ENCODE measurements at regions not wholly inside any gene's neighbourhood (a gene's known extent, or its start where the extent isn't known, plus 50 kb on each side); places are given as distances from the start of the nearest gene placed in this dataset.
"Not testable (repeated sequence)": the region's sequence is repeated elsewhere in the genome, so short reads cannot be mapped to it uniquely, and the experiment has no call there.

GRCh38 chr11:81368192-81368591, 1365.5 kb downstream of the FAM181B start:
- DNase-seq = no peak

DNA sequence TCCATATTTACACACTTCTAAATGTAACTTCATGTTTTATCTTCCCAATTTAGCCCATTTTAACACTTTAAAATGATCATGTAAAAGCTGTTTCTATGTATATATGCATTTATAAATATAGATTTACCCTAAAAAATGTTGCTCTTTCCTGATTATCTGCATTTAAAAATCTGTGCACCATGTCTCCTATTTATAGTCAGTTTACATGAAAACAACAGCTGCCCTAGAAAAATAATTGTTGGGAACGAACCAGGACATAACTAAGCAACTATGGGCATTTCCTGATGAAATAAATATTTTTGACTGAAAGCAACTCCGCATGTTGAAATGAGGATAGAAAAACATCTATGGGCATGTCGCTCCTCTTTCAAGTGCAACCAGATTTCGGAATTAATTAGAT, 1368.2 kb downstream of the FAM181B start:
- no peak for DNase-seq

- no peak for DNase-seq
Measured at GRCh38 chr11:81359476-81359875, 1374.2 kb downstream of the FAM181B start.

GRCh38 chr11:81345609-81346008, 1388.1 kb downstream of the FAM181B start:
- no peak for DNase-seq

DNA sequence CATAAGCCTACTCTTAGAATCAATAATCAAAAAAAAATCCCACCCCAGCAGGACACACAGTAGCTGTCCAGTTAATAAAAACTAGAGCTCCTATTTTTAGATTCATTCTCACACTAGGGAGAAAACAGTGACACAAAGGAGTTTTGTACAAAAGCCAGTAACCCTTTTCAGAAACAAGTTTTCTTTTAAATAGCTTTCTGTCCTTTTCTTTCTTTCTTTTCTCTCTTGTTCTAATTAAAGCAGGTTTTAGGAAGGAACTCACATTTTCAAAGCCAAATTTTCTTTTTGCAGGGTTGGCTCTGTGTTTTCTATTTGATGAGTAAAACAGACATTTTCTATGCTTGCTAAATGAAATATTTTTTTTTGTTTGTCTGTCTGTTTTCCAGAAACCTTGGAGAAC, 1390.7 kb downstream of the FAM181B start:
- DNase-seq = no peak

DNA sequence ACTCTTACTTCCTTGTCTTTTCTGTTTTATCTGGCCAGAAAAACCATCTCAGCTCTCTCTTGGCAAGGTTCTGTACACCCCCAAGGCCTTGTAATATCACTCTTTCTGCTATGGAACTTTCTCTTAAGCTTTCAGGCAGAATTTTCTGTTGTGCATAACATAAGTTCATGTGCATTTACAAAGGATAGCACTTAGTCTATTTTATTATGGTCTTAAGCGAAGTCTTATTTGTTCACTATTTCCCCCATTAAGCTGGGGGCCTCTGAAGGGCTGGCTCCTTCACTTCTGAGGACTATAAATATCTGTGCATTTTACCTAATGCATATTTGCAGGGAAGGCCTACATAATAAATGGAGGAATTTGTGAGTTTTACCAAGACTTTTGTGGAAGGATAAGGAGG, 1393.4 kb downstream of the FAM181B start:
- DNase-seq = no peak

- DNase-seq = no peak
Measured at GRCh38 chr11:81339521-81339920, 1394.1 kb downstream of the FAM181B start.

GRCh38 chr11:81337756-81338155, 1395.9 kb downstream of the FAM181B start:
- no peak for DNase-seq

GRCh38 chr11:81332276-81332675, 1401.4 kb downstream of the FAM181B start:
- no peak for DNase-seq

GRCh38 chr11:81331611-81332235, 1401.9 kb downstream of the FAM181B start:
- no peak for DNase-seq

- DNase-seq = no peak
Measured at GRCh38 chr11:81331088-81331487, 1402.6 kb downstream of the FAM181B start.

- no peak for DNase-seq
Measured at GRCh38 chr11:81303038-81303664, 1430.5 kb downstream of the FAM181B start.

DNA sequence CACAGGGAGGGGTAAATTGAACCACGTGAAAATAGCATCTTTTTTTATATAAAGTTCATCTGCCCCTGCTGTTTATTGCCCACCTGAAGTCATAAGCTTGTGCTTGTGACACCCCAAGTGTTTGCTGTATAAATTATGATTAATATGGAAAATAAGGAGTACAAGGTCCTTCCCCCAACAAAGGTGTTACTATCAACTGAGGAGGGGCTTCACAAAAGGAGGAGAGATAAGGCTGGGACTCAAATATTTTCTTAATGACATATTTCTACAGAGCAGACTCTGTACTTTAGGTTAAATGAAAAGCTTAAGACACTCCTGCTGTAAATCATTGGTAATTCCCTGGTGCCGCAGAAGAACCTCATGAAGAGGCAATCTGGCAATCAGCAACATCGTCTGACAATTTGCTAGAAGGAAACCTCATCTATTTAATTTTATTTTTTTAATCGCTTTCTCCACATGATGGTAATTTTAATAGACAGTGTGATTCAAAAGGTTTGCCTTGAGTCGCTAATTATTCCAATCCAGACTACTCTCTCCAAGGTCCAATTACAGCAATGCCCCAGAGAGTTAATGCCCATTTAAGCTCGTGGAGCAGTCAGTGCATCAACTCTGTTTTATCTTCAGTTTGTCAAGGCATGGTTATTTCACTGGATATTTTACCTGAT, 1432.4 kb downstream of the FAM181B start:
- no peak for DNase-seq

DNA sequence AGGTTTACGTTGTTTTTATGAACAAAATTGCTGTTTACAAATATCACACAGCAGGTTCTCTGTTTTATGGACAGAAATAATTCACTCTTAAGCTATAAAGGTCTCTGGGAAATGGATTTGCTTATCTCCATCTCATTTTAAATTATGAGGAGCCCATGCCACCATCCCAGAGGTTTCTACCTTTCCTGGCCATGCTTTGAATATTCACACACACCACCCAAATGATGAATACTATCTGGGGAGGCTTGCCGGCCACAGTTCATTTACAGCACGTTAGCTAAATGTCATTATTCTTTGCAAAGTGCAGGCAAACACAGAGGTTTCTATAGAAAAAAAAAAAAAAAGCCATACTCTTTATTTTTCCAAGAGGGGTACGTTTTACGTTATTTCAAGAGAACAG, 1446.7 kb downstream of the FAM181B start:
- no peak for DNase-seq

DNA sequence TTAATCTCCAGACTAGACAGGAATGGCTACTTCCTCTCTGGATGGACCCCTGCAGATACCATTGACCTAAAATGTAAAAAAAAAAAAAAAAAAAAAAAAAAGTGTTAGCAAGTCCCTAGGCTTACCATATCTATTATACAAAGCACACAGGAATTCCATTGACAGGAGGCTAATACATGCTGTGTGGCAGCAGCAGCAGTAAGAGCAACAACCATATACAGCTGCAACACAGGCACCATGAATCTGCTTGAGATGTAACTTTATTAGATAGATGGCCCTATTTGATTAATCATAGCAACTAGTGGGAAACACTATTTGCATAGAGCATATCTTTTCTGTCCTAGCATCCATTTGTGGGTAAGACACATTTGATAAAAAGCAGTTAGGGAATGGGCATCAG, 1447.1 kb downstream of the FAM181B start:
- DNase-seq = no peak

DNA sequence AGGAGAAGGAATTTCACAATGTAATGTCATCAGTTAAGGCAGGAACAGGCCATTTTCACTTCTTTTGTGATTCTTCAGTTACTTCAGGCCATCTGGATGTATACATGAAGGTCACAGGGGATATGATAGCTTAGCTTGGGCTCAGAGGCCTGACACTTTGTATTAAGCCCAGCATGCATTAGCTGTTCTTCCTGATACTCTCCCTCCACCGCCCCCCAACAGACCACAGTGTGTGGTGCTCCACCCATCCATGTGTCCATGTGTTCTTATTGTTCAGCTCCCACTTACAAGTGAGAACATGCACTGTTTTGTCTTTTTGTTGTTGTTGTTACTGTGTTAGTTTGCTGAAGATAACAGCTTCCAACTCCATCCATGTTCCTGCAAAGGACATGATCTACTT, 1453.4 kb downstream of the FAM181B start:
- not testable (repeated sequence) for DNase-seq

GRCh38 chr11:81278991-81279390, 1454.7 kb downstream of the FAM181B start:
- no peak for DNase-seq

- no peak for DNase-seq
Measured at GRCh38 chr11:81270686-81271085, 1463.0 kb downstream of the FAM181B start.

GRCh38 chr11:81267246-81267645, 1466.4 kb downstream of the FAM181B start:
- DNase-seq = no peak

DNA sequence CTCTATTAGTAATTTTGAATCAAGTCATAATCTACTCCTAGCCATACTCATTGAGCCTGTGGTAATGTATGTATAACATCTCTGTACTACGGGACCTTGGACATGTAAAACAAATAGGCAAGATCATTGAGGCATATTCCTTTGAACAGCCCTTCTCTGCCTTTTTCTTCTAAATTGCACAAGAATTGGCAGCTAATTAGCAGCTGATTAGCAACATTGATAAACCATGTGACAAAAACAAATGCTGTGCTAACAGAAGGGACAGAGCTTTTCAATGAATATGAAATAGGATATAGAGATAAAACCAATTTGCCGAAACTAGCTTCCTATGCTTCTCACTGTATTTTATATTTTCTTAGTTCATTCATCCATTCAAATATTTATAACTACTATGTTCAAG, 1474.2 kb downstream of the FAM181B start:
- DNase-seq = no peak

DNA sequence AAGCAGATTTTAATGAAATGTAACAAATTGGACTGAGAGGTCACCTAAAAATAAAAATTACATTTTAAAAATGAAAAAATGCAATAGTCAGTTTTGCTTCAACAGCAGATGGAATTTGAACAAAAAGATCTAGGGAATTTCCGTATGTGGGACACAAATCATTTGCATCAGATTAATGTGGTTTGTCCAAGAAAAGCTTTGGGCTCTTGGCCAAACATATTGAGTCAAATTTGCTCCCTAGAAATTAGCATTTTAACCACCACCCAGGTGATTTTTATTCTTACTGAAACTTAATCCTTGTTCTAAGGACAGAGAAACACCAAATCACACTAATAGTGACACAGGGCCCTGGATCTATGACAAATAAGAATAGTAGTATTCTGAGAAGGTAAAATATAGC, 1477.8 kb downstream of the FAM181B start:
- no peak for DNase-seq

DNA sequence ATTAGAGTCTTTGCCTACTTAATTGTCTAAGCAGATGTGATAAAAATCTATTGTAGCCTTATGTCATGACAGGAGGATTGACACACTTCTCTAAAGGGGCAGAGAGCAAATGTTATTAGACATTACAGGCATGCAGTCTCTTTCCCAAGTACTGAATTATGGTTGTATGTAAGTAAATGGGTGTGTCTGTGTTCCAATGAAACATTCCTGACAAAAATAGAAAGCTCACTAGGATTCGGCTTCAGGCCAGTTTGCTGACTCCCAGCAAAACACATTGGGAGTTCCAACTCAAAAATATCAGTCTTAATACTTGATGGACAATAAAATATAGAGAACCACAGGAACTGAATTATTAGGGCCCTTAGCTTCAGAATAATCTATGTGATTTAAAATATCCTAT, 1480.4 kb downstream of the FAM181B start:
- DNase-seq = no peak

- no peak for DNase-seq
Measured at GRCh38 chr11:81246941-81247340, 1486.7 kb downstream of the FAM181B start.

GRCh38 chr11:81245791-81246190, 1487.9 kb downstream of the FAM181B start:
- no peak for DNase-seq
